IPS-NIHi11 (cell line): ENCODE measurements at regions not wholly inside any gene's neighbourhood (a gene's known extent, or its start where the extent isn't known, plus 50 kb on each side); places are given as distances from the start of the nearest gene placed in this dataset.
"Not testable (repeated sequence)": the region's sequence is repeated elsewhere in the genome, so short reads cannot be mapped to it uniquely, and the experiment has no call there.

ENCODE experiments used
- DNase-seq: peaks from one replicate; pipeline ENCODE4 v3.0.0; 2012; ENCODE audit warnings: mixed read lengths, low spot score

GRCh38 chr6:6867404-6867799 lies 240.4 kb upstream of the RREB1 start:
- DNase-seq: no peak

DNA sequence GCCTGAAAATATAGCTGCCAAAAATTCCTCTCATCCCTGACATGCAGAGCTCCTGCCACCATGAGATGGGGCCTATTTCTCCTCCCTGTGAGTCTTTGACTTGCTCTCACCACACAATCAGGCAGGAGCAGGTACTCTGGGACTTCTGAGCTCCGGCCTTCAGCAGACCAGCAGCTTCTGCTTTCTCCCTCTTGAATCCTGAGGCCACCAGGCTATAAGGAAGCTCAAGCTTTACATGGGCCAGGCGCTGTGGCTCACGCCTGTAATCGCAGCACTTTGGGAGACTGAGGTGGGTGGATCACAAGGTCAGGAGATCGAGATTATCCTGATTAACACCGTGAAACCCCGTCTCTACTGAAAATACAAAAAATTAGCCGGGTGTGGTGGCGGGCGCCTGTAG lies 238.7 kb upstream of the RREB1 start:
- no peak for DNase-seq

GRCh38 chr6:6870921-6871320 lies 236.8 kb upstream of the RREB1 start:
- no peak for DNase-seq

GRCh38 chr6:6872459-6873344 lies 235.1 kb upstream of the RREB1 start:
- no peak for DNase-seq

DNA sequence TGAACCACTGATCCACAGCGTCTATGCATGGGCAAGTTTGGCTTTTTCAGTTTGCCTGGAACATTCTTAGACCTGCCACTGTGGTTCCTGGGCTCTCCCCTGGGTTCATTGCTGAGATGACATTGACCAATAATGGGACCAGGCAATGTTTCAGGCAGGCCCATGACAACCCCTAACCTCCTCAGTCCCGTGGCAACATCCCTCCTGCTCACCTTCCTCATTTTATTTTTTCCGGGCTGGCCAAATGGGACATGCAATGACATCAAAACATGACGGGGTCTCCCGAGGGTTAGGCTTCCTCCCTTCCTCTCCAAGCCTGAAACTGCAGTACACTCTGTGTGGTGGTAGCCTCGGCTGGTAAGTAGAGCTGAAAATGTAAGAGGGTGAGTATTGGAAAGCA lies 234.0 kb upstream of the RREB1 start:
- no peak for DNase-seq

DNA sequence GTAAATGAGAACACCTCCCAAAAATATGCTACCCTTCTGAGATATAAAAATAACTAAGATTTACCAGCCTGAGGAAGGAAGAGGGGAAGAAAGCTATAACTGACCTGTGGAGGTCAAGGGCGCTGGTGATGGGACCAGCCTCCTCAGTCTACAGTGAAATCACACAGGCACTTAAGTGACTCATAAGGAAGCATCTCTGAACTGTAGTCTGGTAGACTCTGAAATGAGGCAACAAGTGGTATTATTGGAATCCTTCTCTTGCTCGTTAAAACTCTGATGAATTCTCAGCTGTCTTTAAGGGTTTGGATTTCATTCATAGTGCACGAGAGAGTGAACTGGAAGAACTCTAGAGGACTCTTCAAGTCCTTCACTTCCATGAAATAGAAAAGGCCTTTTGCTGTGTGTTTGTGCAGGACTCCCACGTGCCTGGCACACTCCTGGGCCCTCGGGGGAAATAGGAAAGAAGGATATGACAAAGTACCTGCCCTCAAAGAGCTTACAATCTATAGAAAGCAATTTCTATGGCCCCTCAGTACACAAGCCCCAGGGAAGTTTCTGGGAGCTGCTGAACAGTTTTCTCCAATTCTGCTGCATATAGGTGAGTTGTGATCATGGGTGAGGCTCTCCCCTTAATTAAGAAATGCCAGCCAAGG lies 231.8 kb upstream of the RREB1 start:
- DNase-seq: no peak

- not testable (repeated sequence) for DNase-seq
Observed at GRCh38 chr6:6877792-6878191, 230.0 kb upstream of the RREB1 start.

DNA sequence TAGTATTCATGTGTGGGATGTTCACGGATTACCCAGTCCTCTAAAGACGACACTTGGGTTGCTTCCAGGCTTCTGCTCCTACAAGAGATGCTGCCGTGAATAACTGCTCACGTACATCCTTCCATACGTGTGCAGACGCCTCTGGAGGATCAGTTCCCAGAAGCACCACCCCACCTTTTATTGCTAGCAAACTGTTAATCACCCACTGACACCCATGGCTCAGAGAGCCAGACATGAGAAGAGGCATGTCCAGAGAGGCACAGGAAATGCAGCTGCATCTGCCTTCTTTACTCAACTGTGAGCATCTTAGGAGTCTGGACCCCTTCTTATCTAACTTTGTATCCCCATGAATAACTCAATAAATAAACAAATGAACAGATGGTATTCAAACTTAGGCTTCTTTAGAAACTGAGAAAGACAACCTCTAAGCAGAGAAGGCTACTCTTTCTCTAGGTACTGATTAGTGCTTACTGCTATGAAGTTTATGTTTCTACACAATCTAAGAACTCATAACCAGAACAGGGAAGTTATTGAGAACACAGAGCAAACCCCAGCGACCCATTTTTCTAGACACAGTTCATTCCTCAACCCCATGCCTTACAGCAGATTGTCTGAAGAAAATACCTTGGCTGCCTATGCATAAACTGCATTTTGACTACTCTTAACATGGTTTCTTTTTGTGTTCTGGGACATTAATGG lies 228.7 kb upstream of the RREB1 start:
- no peak for DNase-seq

DNA sequence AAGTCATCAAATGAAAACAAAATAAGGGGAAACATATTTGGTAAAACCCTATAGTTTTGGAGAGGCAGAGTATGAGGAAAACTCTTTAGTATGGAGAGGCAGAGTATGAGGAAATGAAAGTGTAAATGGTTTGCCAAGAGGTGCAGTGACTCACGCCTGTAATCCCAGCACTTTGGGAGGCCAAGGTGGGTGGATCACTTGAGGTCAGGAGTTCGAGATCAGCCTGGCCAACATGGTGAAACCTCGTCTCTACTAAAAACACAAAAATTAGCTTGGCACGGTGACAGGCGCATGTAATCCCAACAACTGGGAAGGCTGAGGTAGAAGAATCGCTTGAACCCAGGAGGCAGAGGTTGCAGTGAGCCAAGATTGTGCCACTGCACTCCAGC lies 228.2 kb upstream of the RREB1 start:
- not testable (repeated sequence) for DNase-seq

DNA sequence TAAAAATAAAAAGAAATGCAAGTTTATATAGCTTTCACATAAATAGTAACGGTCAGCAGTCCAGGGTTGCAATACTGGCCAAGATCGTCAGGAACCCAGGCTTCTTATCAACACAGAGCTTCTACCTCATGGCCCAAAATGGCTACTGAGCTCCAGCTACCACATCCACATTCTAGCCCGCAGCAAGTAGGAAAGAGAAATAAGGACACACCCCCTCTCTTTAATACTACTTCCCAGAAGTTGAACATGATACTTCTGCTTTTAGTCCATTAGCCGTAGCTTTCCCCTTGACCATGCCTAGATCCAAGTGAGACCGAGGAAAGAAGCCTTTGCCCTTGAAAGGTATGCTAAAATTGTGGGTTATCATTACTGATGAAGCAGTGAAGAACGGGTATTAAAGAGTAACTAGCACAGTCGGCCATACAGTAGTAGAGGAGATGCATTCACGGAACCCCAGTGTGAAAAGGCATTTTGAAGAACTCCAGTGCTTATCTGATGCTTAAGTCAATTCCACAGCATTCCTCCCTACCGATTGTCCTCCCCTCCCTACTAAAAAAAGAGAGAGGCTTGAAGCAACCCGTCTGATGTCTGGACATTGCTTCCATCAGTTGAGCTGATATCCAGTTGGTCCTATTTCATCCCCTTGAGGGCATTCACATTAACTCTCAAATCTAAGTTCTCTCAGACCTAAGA lies 226.9 kb upstream of the RREB1 start:
- no peak for DNase-seq

GRCh38 chr6:6881438-6882225 lies 226.1 kb upstream of the RREB1 start:
- DNase-seq: no peak

GRCh38 chr6:6882592-6882991 lies 225.2 kb upstream of the RREB1 start:
- DNase-seq: no peak

DNA sequence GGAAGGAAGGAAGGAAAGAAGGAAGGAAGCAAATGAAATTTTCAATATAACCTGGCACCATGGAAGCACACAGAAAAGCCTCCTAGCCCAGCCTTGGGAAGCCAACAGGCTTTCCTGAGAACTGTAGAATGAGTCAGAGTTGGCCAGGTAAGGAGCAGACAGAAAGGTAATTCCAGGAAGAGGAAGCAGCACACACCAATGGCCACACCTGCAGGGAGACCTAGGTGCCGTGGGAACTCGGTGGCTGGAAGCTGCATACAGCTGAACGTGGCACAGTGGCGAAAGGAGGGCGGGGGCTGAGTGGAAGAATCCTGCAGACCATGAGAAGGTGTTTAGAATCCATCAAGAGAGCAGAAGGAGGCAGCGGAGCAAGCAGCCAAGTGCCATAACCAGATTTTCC lies 224.8 kb upstream of the RREB1 start:
- DNase-seq: no peak

GRCh38 chr6:6884193-6884627 lies 223.6 kb upstream of the RREB1 start:
- DNase-seq: no peak

DNA sequence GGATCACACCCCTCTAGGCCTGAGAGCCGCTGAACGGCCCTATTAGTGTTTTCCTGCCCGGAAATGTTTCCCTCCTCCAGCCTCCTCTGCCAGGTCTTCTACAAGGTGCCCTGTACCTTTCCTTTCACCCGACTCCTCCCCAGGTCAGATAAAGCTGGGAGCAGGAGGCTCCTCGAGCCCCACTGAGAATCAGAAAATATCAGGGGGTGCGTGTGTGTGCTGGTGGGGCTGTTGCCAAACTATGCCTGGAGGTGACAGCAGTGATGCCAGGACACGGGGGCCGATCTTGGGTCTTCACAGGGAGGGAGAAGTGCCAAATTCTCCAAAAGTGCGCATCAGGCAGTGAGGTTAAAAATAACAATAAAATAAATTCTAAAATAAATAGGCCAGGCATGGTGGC lies 222.8 kb upstream of the RREB1 start:
- DNase-seq: no peak

GRCh38 chr6:6885521-6886170 lies 222.1 kb upstream of the RREB1 start:
- no peak for DNase-seq

GRCh38 chr6:6886171-6886885 lies 221.4 kb upstream of the RREB1 start:
- DNase-seq: no peak

GRCh38 chr6:6886886-6887285 lies 220.9 kb upstream of the RREB1 start:
- no peak for DNase-seq

- DNase-seq: no peak
Observed at GRCh38 chr6:6889601-6890000, 218.2 kb upstream of the RREB1 start.

- peak; percentile 67 for DNase-seq
Observed at GRCh38 chr6:6890400-6890858, 217.3 kb upstream of the RREB1 start.
